HG02884 (cell line): ENCODE measurements at regions not wholly inside any gene's neighbourhood (a gene's known extent, or its start where the extent isn't known, plus 50 kb on each side); places are given as distances from the start of the nearest gene placed in this dataset.
A peak's percentile ranks its signal among the peaks of the same experiment; 100 is the strongest.

Source experiments
- ATAC-seq: cut with Tn5 transposase; IDR thresholded peaks from one replicate; pipeline ENCODE4 v1.9.1; 2021; ENCODE audit warnings: mild to moderate bottlenecking, moderate library complexity; ENCODE audit not compliant: unreplicated experiment

GRCh38 chr13:64993514-64994164 lies 2236.5 kb downstream of the PCDH9 start:
- no peak for ATAC-seq

- ATAC-seq: no peak
These were observed 2237.8 kb downstream of the PCDH9 start for GRCh38 chr13:64992314-64992713.

GRCh38 chr13:64985075-64985474 lies 2245.1 kb downstream of the PCDH9 start:
- no peak for ATAC-seq

- ATAC-seq: no peak
These were observed 2267.7 kb downstream of the PCDH9 start for GRCh38 chr13:64962404-64962803.

- ATAC-seq: no peak
These were observed 2270.9 kb downstream of the PCDH9 start for GRCh38 chr13:64959276-64959675.

- ATAC-seq: no peak
These were observed 2272.0 kb downstream of the PCDH9 start for GRCh38 chr13:64958106-64958505.

- ATAC-seq: no peak
These were observed 2291.5 kb downstream of the PCDH9 start for GRCh38 chr13:64938660-64939059.

- no peak for ATAC-seq
These were observed 2292.8 kb downstream of the PCDH9 start for GRCh38 chr13:64937302-64937701.

- ATAC-seq: no peak
These were observed 2293.3 kb downstream of the PCDH9 start for GRCh38 chr13:64936879-64937278.

GRCh38 chr13:64935441-64935840 lies 2294.7 kb downstream of the PCDH9 start:
- ATAC-seq: no peak

GRCh38 chr13:64934569-64935362 lies 2295.4 kb downstream of the PCDH9 start:
- ATAC-seq: no peak

- ATAC-seq: no peak
These were observed 2299.5 kb downstream of the PCDH9 start for GRCh38 chr13:64930636-64931035.

- peak; percentile 69 for ATAC-seq
These were observed 2301.2 kb downstream of the PCDH9 start for GRCh38 chr13:64928696-64929499.

- ATAC-seq: no peak
These were observed 2304.4 kb downstream of the PCDH9 start for GRCh38 chr13:64925727-64926126.

- ATAC-seq: no peak
These were observed 2304.9 kb downstream of the PCDH9 start for GRCh38 chr13:64925284-64925683.

GRCh38 chr13:64924401-64924800 lies 2305.7 kb downstream of the PCDH9 start:
- ATAC-seq: no peak

- ATAC-seq: no peak
These were observed 2312.6 kb downstream of the PCDH9 start for GRCh38 chr13:64917566-64917965.

GRCh38 chr13:64912141-64912540 lies 2318.0 kb downstream of the PCDH9 start:
- ATAC-seq: no peak

- ATAC-seq: no peak
These were observed 2320.0 kb downstream of the PCDH9 start for GRCh38 chr13:64910096-64910495.

- ATAC-seq: no peak
These were observed 2321.0 kb downstream of the PCDH9 start for GRCh38 chr13:64909184-64909583.

- no peak for ATAC-seq
These were observed 2330.1 kb downstream of the PCDH9 start for GRCh38 chr13:64900039-64900438.

GRCh38 chr13:64884976-64885375 lies 2345.2 kb downstream of the PCDH9 start:
- no peak for ATAC-seq
